HCEC 1CT (cell line): ENCODE measurements at regions not wholly inside any gene's neighbourhood (a gene's known extent, or its start where the extent isn't known, plus 50 kb on each side); places are given as distances from the start of the nearest gene placed in this dataset.

Experiments used
- DNase-seq: peaks from one replicate; pipeline ENCODE4 v3.0.0-alpha.2; 2017

DNA sequence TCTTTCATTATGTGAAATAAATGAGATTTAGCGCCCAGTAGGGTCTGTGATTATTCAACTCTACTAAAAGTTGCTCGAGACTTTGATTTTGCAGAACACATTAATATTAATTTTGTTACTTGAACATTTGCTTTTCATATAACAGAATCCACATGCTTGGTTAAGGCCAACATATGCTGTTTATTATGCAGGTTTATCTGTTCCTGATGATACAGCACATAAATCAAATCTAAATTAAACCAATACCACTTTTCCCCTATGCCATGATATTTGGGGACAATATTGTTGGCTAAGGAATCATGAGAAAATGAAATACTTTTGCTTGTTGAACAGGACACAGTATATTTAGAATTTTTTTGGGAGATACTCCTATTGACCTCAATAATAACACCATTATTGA is 291.1 kb downstream of the USP25 start:
- no peak for DNase-seq

DNA sequence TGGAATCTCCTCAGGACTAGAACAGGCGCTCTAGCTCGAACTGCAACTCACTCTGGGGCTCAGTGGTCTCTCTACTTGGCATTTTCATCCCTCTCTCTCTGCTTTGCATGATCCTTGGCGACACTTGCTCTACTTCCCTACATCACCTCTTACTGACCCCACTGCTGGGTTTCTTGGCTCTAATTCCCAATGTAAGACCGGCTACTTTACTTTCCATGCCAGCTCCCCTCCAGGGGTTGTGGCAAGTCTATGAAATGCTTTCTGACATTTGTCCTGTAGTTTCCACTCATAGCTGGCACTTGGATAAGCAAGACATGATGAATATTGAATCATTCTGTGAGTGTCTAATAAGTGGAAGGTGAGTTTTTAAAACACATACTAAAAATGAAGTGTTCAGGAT is 292.3 kb downstream of the USP25 start:
- no peak for DNase-seq

DNA sequence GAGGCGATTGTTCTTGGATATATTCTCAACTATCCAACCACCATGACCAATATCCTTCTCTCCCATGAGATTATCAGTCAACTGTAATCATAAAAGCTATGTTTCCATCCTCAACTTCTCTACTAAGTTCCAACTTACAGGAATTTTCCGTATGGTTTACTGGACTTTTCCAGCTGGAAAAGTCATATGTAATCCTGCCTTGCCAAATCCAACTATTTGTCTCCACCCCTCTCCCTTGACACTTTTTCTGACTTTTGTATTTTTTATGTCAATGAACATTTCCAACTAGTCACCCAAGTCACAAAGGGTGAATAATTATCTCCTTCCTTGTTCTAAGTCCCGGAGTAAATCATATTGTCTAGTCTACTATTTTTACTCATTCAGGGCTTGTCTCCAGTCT is 293.1 kb downstream of the USP25 start:
- no peak for DNase-seq

DNA sequence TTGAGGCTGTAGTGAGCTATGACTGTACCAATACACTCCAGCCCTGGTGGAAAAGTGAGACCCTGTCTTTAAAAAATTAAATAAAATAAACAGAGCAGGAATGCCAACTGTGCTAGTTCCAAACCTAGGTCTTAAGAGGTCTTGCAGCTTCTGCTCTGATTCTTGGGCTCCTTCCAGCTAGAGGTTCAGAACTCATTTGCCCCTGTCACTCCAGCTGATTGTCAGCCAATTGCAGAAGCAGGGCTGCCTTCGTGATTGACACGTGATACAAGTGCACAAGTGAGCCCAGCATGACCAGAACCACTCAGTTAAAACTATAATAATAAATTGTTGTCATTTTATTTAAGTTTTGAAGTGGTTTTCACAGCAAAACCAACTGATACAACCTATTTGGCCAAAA is 298.4 kb downstream of the USP25 start:
- DNase-seq: no peak

DNA sequence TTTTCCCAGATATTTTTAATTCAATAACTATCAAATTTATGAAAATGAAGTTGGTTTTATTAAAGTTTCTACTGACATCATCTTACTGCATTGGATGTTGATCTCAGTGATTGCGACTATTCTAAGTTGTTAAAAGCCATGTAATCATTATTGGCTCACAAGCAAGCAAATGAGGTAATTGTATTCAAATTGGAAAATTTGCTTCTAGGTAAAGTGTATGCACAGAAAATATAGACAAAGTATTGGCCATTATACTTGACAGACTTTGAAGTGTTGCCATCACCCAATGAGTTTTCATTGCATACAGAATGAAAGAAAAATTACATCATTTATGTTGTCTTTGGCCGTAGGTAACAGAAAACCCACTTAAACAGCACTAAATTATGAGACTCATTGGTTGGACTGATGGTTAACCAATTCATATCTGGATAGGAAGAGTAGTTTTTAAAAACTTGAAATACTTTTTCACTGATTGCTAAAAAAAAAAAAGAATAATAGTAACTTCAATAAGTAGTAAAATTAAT is 299.2 kb downstream of the USP25 start:
- no peak for DNase-seq

DNA sequence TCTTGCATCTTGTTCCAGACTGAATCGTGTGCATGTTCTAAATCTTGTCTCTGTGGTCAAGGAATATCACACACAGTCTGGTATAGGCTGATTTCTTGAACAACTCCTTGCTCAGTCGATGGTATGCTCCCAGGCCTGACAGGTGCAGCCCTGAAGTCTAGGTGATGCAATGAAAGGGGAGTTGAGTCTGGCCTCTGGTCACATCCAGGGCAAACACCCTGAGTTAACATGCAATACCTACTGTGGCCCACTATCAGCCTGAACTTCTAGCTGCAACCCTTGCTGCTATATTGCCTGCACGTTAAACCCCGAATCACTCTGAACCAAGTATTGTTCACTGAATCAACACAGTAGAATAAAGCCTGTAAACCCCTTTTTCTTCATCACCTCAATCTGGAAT is 303.4 kb downstream of the USP25 start:
- no peak for DNase-seq

DNA sequence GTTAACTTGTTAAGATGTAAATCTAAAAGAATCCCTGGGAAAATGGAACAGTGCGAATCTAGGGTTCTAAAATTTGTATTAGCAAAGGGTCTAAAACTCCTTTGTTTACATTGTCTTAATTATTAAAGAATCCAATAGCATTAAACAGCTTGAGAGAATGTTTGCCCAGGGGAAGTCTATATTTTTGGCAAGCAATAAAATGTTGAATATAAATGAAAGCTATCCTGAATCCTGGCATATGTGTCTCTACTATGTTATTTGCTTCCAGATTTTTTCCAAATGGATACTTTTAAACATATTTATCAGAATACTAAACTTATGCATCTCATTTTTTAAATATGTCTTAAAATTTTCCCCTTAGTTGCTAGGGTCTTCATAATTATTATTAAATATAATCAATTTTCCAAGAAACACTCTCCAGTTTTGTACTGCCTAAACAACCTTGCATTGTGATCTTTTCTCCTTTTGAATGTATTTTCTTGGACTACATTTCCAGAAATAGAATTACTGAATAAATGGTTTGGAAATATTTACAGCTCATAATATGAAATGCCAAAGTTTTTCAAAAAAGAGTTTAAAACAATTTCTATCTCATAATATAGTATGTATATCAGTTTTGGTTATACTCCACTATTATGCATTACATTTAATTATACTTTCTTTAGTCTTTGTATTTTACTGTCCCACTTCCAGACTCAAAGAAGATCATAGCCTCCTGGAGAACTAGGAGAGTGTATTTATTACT is 304.8 kb downstream of the USP25 start:
- no peak for DNase-seq

DNA sequence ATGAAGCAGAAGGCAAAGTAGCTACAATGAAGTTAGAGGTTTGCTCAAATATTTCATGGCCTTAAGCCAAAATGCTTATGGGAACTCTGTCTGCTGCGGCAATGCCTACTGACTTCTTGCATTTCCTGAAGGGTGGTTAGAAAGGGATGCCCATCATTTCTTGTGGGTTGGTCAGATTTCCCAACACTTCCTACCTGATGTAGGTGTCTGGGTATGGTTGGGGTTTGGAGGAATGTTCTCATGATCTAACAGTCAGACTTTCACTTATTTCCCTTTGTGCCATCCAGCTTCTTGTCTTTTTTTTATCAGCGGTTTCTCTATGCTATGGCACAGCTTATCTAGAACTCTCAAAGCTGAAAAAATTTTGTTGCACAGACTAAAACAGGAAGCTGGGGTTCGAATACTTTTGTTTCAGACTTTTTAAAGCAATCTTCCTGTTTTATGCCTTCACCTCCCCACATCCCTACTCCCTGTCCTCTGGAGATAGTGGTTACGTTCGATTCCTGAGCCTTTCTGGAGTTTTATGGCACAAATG is 307.7 kb downstream of the USP25 start:
- no peak for DNase-seq

DNA sequence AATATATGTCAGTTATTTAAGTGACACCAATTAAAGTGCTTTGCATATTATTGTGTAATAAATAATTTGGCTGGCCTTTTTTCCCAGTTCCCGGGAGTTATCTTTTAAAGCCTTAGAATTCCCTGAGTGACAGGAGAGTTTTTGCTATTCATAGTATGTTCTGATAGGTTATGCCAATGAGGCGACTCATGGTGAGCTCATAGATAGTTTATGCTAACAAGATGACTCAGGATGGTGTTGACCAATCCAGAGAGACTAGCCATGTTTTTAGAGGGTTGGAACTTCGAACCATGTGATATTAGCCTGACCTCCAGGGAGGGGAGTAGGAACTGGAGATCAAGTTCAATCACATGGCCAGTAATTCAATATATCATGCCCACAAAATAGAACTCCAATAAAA is 310.8 kb downstream of the USP25 start:
- peak; percentile 60 for DNase-seq

DNA sequence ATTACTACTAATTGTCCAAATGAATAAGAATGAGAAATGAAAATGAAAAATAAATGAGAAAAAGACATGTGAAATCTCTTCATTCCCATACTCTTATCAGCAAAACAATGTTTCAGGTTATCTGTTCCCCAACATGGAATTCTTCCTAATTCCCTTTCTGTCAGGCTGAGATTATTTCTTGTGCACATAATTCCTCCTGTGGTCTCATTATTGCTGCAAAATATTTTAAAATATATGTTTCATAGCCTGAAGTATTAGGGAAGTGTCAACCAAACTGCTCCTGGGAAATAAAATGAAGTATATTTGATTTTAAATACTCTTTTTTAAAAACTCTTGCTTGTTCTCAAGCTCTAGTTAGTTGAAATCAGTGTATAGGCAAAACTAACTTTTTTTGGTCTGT is 314.9 kb downstream of the USP25 start:
- DNase-seq: no peak

DNA sequence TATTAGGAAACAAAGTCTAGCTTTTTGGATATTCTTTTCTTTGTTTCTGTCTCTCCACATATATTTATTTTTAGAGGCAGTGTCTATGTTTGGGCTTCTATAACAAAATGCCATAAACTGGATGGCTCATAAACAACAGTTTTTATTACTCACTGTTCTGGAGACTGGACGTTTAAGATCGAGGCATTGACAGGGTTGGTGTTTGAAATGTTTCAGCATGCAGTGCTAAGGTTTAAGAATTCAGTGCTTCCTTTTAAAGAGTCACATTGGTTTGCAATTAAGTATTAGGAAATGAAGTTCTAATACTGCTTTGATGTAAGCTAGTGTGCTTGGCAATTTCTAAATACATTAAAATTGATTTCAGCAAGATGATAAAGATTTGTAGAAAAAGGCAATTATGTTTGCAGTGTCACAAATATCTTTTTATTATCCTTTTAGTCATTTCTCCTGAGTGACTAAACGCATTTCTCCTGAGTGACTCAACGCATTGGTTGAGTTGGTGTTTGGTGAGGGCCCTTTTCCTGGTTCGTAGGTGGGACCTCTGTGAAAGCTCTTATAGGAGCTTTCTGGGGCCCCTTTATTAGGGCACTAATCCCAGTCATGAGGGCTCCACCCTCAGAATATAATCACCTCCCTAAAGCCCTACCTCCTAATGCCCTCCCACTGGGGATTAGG is 317.0 kb downstream of the USP25 start:
- DNase-seq: peak; percentile 69

DNA sequence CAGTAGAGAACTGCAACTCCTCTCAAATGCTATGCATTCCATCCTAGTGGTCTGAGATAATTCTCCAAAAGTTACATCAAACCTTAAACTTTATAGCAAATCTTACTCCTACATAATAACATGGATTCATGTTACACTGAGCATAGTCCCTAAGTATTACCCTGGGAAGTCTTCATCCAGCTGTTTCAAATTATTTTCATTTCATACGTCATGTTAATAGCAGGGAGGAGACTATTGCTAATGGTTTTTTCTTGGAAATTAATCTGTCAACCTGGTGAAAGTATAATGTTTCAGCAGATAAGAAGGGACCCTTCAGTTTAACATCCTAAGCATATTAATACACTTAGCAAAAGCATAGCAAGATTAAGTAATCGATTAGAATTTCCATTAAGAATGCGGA is 318.1 kb downstream of the USP25 start:
- no peak for DNase-seq

DNA sequence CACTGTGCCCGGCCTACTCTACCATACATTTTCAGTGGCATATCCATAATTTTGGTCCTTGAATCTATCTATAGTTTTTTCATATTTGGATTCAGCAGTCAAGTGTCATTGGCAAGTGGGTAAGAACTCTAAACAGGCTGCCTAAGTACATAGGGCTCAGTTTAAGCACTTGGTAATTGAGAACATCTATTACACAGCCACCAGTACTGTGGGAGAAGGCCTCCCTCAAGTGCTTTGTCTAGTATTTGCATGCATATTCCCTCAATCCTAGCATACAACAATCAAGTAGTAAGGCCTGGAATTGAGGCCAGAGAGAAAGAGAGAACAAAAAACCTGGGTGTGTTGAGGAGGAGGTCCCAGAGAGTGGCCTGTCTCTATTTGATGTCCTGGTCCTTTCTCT is 325.2 kb downstream of the USP25 start:
- no peak for DNase-seq

DNA sequence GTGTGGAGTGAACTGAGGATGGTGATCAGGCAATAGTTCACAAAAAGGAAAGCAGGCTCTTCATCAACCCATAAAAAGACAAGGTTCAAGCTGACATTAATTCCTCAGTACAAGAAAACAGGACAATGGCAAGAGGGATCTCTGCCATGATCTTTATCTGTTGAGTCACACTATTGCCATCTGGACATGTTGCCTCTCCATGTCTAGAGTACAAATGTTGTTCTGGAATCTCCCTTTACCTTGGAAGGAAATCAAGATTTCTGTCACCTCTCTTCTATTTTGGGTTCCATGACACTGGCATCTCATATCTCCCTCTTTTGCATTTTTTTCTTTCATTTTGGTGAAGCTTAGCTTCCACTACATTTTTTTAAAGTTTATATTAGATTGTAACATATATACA is 329.1 kb downstream of the USP25 start:
- DNase-seq: no peak

DNA sequence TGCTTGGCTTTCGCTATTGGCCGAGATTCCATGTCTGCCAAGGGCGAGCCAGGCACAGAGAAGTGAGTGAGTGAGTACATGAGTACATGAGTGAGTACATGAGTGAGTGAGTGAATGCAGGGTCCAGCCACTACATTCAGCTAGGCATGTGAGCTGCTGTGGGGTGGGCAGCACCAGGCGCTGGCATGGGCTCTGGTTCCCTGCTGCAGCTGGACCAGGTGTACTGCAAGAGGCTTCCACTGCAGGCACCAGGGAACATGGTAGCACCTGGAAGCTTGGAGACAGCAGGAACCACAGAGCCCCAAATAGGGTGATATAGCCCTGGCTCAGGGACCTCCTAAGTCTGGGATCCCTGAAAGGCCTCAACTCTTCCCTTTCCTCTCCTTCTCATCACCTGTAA is 330.2 kb downstream of the USP25 start:
- DNase-seq: no peak

DNA sequence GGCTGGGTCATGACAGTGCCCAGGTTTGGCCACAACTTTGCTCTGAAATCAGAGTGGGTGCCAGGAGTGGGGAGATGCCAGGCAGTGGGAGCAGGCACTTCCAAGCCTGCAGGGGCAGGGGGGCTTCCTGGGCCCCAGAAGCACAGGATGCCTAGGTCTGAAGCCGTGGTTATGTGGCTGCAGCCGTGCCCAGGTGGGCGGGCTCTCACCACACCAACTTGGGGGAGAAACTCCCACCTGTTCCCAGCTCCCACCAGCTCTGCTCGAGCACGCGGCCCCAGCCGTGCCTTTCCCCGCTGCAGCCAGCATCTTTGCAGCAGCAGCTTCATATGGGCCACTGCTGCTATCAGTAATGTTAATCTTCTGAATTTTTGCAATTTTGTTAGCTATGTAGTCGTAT is 331.4 kb downstream of the USP25 start:
- no peak for DNase-seq

DNA sequence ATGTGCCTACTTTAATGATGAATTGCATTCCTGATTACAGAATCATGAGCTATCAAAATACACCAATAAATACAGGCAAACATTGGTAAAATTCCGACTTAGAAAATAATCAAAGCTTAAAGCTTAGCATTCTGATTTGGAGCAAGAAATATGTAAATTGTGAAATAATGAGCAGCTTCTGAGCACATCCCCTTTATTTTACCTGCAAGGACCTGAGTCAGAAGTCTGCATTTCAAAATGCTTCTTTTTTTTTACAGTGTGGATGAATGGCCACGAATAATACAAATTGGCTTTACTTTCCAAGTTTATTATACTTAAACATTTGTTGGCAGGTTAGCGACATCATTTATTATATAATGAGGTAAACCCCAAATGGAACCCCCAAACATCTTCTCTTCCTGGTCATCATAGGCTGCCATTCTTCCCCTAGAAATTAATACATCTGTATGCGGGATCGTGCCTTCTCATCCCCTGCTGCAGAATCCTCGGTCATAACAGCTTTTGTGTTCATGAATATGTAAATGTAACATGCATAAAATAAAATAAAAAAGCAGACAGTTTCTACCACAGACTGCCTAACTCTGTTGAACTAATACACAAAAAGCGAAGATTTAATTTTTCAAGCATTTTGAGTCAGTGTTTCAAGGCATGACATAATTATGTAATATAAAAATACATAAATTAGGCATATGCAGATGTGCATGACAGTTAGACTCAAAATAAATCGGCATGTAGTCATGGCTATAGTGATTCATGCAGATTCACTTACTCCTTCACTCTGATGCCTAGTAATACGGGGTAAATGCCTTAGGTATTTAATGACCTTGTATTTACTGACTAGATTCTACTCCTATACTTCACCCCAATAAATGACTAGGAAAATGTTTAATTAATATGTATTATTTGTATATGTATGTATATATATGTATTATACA is 339.7 kb downstream of the USP25 start:
- peak; percentile 47 for DNase-seq

DNA sequence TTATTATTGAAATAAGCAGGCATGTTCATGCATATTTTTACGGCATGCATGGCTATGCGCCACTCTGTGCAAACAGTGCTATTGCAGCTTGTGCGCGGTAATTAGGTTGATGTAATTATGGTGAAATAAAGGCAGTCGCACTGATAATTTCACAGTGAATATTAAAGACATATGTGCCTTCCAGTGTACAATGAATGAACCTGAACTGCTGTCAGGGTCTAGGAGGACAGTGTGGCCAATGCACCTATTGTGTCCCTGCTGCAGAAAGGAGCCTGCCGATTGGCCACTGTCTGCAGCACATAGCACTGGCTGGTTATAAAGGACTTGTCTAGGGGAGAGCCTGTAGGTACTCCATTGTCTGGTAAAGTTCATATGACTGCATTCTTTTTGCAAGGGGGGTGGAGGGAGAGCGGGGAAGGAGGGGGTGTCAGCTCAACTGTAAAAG is 340.4 kb downstream of the USP25 start:
- no peak for DNase-seq

DNA sequence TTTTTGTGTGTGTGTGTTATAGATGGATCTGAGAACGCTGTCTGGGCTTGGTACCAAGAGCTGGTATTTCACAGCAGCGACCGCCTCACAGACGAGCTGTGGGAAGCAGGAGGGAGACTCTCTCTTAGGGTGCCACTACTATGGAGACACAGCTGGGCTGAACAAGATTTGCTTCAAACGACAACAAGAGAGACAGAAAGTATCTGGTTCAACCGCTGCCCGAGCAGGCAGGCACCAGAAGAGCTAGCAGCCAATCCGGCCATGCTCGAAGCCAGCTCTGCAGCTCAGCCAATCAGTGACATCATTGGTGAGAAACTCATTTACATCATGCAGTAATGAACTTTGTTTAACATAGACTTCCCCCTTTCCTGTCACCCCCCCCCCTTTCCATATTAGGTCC is 341.3 kb downstream of the USP25 start:
- DNase-seq: no peak

DNA sequence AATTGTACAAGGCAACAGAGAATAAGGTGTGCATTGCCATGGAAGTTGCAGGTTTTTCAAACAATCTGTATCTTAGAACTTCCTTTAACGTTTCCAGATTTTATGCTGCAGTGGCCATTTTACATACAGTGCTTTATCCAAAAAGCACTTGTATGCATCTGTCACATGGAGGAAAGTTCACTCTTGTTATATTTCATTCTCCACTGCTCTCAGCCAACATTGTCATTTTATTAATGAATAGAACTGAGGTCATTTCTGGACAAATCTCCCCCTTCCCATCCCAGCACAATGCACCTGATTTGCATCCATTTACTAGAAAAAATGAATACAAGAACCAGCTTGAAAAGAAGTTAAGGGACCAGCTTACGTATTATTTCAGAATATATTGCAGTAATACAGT is 342.0 kb downstream of the USP25 start:
- DNase-seq: no peak

DNA sequence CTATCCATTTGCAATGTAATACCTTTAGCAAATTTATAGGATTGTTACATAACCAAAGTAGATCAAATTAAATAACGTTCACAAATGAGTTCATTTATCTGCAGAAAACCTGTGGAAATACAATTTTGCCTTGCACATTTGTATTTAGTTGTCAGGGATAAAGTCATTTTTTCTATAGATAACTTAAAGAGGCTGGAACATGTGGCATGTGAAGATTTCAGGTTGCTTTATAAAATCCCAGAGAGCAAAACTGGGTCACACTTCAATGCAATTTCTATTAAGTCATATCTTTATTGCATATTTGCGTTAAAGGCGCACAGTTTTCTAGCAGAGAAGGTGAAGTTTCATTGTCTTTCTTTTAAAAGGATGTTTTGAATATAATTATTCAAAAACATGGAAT is 342.4 kb downstream of the USP25 start:
- no peak for DNase-seq

DNA sequence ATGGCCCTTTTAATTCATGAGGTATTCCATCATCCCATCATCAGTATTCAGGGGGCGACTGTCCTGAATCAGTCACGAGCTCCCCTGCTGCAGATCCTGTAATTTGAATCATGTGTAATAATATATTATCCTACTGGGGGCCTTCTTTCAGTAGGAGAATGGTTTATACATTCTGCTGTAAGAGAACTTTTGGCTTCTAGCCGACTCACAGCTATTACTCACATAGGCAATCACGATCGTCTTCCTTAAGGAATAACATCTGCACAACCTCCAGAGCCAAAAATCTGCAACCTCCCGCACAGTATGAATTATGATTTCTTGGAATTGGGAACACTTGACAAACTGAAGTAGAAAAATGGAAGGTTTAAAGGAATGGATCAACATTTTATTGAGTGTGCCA is 343.0 kb downstream of the USP25 start:
- peak; percentile 89 for DNase-seq

DNA sequence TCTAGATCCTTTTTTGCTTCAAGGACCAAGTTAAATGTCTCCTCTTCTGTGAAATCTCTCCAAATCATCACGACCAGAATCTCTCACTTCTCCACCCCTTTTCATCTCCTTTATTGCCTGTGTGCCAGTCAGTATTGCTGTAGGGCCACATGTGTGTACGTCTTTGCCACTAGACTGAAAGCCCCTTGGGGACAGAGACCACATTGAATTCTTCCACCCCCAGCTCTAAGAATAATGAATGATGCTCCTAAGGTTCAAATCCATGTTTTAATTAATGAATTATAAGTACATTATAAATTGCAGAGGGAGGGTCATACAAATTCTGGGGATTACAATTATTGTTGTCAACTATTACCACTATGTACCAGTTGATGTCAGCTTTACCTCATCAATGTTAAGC is 343.8 kb downstream of the USP25 start:
- DNase-seq: no peak
